Sigmoid colon (tissue), 6 donors: ENCODE measurements at regions not wholly inside any gene's neighbourhood (a gene's known extent, or its start where the extent isn't known, plus 50 kb on each side); places are given as distances from the start of the nearest gene placed in this dataset.

Experiments
- DNase-seq: peaks from one replicate; pipeline ENCODE4 v3.0.0-alpha.2; 2019
- H3K27ac ChIP-seq, 4 donors: fragments of 200-600 bp; sonication (generic); one replicate each; pipeline ENCODE4 v1.5.1; 2016 to 2019; ENCODE audit warnings: mild to moderate bottlenecking in 1 of 4
- H3K27me3 ChIP-seq, 3 donors: fragments of 200-600 bp; sonication (generic); one replicate each; pipeline ENCODE4 v1.5.1; 2019; ENCODE audit warnings: mild to moderate bottlenecking in 1 of 3
- H3K36me3 ChIP-seq, 4 donors: fragments of 200-600 bp; sonication (generic); one replicate each; pipeline ENCODE4 v1.5.1; 2016 to 2019
- H3K4me1 ChIP-seq, 4 donors: fragments of 200-600 bp; sonication (generic); one replicate each; pipeline ENCODE4 v1.5.1; 2017 to 2019
- H3K4me3 ChIP-seq, 4 donors: fragments of 200-600 bp; sonication (generic); one replicate each; pipeline ENCODE4 v1.5.1; 2017 to 2019; ENCODE audit warnings: mild to moderate bottlenecking in 2 of 4, moderate library complexity in 1 of 4
- H3K9me3 ChIP-seq, 4 donors: fragments of 200-600 bp in 3 of 4; sonication (generic) in 3 of 4; one replicate each; pipeline versions ENCODE4 v1.5.1 to v1.6.1; 2013 to 2019
- CTCF ChIP-seq, 4 experiments: fragments of 450-650 bp in 3 of 4; fragments of 200-600 bp in 1 of 4; IDR thresholded peaks; one replicate each; pipeline ENCODE4 v1.5.1; 2016 to 2019; ENCODE audit warnings: antibody characterized with exemption in 4 of 4, mild to moderate bottlenecking in 3 of 4, moderate library complexity in 2 of 4
- EP300 ChIP-seq, 4 donors: sonication (generic); formaldehyde crosslinking; IDR thresholded peaks; one replicate each; pipeline ENCODE4 v1.6.1; 2017; ENCODE audit warnings: antibody characterized with exemption in 4 of 4
- POLR2A ChIP-seq, 2 donors: fragments of 450-650 bp; IDR thresholded peaks; one replicate each; pipeline ENCODE4 v1.6.1; 2016; ENCODE audit warnings: antibody characterized with exemption in 2 of 2, mild to moderate bottlenecking in 2 of 2, moderate library complexity in 2 of 2
- POLR2AphosphoS5 ChIP-seq, 4 donors: sonication (generic); formaldehyde crosslinking; IDR thresholded peaks; one replicate each; pipeline ENCODE4 v1.6.1; 2017; ENCODE audit warnings: antibody characterized with exemption in 4 of 4
- WGBS, 2 donors: extraction: QIAGEN DNeasy Blood & Tissue Kit; methylation state at CpG; one replicate each; pipeline ENCODE4 v1.1.7; 2013; 5-methylcytosine and 5-hydroxymethylcytosine counted together
- intact Hi-C: fragments of 100-400 bp; cut with DNase I; formaldehyde crosslinking; loops from one replicate; pipeline ENCODE4 v1.15.1; 2023
- donor health status: healthy with polysubstance abuse.
- donor health status: healthy.

- intact Hi-C loops, result no loop called here
- no peak overlapping the region for H3K27ac ChIP-seq
- no peaks in the 10 kb centered on the region for H3K27me3 ChIP-seq
- no peaks in the 10 kb centered on the region for H3K36me3 ChIP-seq
- TF ChIP-seq EP300 (IDR thresholded peaks at IDR 0.05), result no peak
- TF ChIP-seq CTCF (IDR thresholded peaks at IDR 0.05), result no peak
- no peak for TF ChIP-seq POLR2A (IDR thresholded peaks at IDR 0.05)
- no peak for TF ChIP-seq POLR2AphosphoS5 (IDR thresholded peaks at IDR 0.05)
- DNase-seq, result no peak
- no peak overlapping the region for H3K4me3 ChIP-seq
- peaks cover 0 to 1% (median 0%) of the 10 kb centered on the region in 4 donors for H3K9me3 ChIP-seq
- no peaks in the 10 kb centered on the region for H3K4me1 ChIP-seq
Measured at GRCh38 chr2:14304326-14304725, 328.2 kb upstream of the LRATD1 start.

GRCh38 chr2:14306268-14306861 lies 326.2 kb upstream of the LRATD1 start:
- Histone ChIP-seq H3K27ac (no peak overlapping the region), H3K4me1 (no peaks in the 10 kb centered on the region), H3K27me3 (no peaks in the 10 kb centered on the region), H3K9me3 (no peaks in the 10 kb centered on the region), H3K4me3 (no peak overlapping the region), H3K36me3 (no peaks in the 10 kb centered on the region)
- no peak for DNase-seq
- TF ChIP-seq EP300 (IDR thresholded peaks at IDR 0.05) (no peak), CTCF (IDR thresholded peaks at IDR 0.05) (no peak), POLR2A (IDR thresholded peaks at IDR 0.05) (no peak), POLR2AphosphoS5 (IDR thresholded peaks at IDR 0.05) (no peak)
- WGBS, 2 donors, result 61 to 68% methylated on average over 3 of the region's 3 CpGs
- intact Hi-C loops, result no loop called here

GRCh38 chr2:14313341-14313740 lies 319.2 kb upstream of the LRATD1 start:
- Histone ChIP-seq H3K4me3 (no peak overlapping the region), H3K27me3 (no peaks in the 10 kb centered on the region), H3K4me1 (no peaks in the 10 kb centered on the region), H3K27ac (no peak overlapping the region), H3K36me3 (no peaks in the 10 kb centered on the region), H3K9me3 (no peaks in the 10 kb centered on the region)
- intact Hi-C loops, result no loop called here
- DNase-seq, result no peak
- no peak for TF ChIP-seq POLR2AphosphoS5 (IDR thresholded peaks at IDR 0.05)
- TF ChIP-seq CTCF (IDR thresholded peaks at IDR 0.05), result no peak
- TF ChIP-seq EP300 (IDR thresholded peaks at IDR 0.05), result no peak
- TF ChIP-seq POLR2A (IDR thresholded peaks at IDR 0.05), result no peak
- WGBS, 2 donors, result 79 to 82% methylated on average over 3 of the region's 3 CpGs

GRCh38 chr2:14316594-14316993 lies 315.9 kb upstream of the LRATD1 start:
- 72 to 75% methylated on average over 1 of the region's 1 CpG for WGBS, 2 donors
- Histone ChIP-seq H3K4me1 (no peaks in the 10 kb centered on the region), H3K9me3 (no peaks in the 10 kb centered on the region), H3K27ac (no peak overlapping the region), H3K4me3 (no peak overlapping the region), H3K27me3 (no peaks in the 10 kb centered on the region), H3K36me3 (no peaks in the 10 kb centered on the region)
- intact Hi-C loops, result no loop called here
- TF ChIP-seq POLR2AphosphoS5 (IDR thresholded peaks at IDR 0.05) (no peak), EP300 (IDR thresholded peaks at IDR 0.05) (no peak), POLR2A (IDR thresholded peaks at IDR 0.05) (no peak), CTCF (IDR thresholded peaks at IDR 0.05) (no peak)
- DNase-seq, result no peak

GRCh38 chr2:14321357-14321756 lies 311.2 kb upstream of the LRATD1 start:
- DNase-seq, result no peak
- intact Hi-C loops, result no loop called here
- no peaks in the 10 kb centered on the region for H3K36me3 ChIP-seq
- TF ChIP-seq POLR2A (IDR thresholded peaks at IDR 0.05), result no peak
- no peak for TF ChIP-seq POLR2AphosphoS5 (IDR thresholded peaks at IDR 0.05)
- no peak for TF ChIP-seq EP300 (IDR thresholded peaks at IDR 0.05)
- TF ChIP-seq CTCF (IDR thresholded peaks at IDR 0.05), result no peak
- no peaks in the 10 kb centered on the region for H3K4me1 ChIP-seq
- H3K27ac ChIP-seq, result no peak overlapping the region
- H3K9me3 ChIP-seq, result no peaks in the 10 kb centered on the region
- no peak overlapping the region for H3K4me3 ChIP-seq
- 82 to 89% methylated on average over 4 of the region's 4 CpGs for WGBS, 2 donors
- H3K27me3 ChIP-seq, result no peaks in the 10 kb centered on the region
